ENCODE measurements at regions not wholly inside any gene's neighbourhood (a gene's known extent, or its start where the extent isn't known, plus 50 kb on each side); places are given as distances from the start of the nearest gene placed in this dataset.

DNA sequence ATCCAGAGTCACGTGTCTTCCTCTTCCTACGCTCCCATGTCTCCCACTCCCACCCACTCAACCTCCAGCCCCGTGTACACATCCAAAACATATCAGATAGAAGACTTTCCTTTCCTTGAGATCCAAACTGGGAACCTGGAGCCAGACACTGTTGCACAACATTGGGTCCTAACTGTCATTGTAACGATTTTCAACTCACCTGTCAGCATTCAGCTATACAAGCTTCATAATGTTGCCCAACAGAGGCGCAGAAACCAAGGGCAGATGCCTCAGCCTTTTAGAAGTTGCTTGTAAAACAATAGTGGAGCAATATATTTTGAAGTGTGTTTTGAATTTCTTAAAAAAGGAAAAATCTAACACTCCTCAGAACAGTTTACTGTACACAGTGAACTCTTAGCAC lies 84.9 kb upstream of the GLIS3 start:
- DNase-seq (ENCODE audit: low read depth) = no peak

DNA sequence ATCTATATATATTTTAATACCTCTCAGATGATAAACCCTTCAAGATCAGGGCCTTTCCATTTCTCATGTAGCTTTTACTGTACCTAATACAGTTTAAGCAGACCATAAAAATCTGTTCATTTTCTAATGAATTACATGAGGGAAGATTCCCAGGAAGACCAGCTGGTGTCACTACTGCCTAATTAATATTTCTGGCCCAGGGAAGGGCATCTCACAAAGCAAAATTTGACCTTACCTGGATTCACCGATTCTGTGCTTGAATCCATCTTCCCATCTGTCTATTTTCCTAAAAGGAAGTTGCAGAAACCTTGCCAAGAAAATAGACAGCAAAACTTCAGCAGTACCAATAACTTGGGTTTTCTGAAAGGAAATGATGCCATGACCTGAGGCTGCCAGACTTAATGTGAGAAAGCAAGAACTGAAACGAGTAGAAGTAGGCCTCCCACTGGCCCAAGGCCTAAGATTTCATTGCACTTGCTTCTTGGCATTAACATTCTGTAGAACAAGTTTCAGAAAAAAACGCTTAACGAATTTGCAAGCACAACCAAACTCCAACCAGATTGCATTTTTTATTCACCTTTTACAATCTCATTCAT lies 83.0 kb upstream of the GLIS3 start:
- DNase-seq (ENCODE audit: low read depth) = peak; percentile 14

DNA sequence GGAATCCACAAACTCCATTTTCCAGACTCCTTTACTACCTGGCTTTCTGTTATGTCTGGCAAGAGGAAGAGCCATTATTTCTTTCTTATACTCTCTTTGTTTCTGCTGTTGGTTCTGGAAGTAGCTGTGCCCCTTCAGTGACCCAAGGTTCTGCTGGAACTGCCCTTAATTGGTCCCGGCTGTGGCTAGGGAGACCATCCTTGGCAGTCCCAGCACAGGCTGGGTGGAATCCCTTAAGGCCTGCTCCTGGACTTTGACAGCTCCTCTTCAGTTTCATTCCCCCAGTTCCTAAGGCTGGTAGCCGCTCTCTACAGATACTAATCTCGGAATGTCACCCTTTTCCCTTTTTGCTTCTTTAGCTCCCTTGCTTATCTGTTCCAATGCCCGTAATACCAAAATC lies 81.9 kb upstream of the GLIS3 start:
- no peak for DNase-seq (ENCODE audit: low read depth)

DNA sequence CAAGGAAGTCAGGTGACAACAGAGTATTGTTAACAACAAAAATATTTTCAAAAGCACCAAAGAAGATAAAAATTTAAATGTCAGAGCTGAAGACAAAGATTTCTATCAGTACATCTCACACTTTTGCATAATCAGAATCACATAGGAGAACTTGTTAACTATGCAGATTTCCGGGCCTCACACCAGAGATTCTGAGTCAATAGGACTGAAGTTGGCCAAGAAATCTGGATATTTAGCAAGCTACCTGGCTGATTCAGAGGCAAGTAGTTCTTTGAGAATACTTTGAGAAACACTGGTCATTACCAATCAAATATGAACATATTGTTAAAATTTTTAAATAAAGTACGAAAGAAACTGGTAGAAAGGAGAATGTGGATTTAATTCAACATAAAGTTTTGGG lies 80.5 kb upstream of the GLIS3 start:
- no peak for DNase-seq (ENCODE audit: low read depth)

DNA sequence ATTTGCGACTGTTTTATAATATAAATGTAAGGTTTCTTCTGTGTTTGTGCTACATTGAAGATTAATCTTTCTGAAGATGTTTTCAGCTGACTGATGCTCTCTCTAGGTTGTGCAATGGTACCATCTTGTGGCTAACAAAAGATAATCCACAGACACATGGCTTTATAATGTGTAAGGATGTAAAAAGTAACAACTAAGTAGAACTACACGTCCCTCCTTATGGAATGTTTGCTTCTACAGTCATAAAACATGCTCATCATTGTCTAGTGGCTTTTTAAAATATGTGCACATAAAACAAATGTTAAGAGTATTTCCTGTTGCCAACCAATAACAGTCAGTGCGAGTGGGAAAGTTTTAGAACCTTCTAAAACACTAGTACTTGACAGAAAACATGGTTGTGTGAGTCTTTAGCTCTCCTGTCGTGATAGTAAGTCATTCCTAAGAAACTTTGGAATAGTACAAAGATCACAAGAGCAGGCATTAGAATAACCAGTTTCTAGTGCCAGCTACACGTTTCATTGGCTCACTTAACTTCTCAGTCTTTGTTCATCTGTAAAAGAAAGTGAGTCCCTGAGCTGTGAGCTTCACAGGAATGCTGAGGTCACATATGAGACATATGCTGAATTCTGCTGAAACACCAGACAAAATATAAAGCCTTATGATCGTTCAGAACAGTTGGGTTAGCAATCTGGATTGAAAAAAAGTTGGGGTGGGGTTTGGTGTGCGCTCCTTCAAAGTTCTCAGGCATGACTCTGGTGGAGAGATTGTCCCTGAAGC lies 75.7 kb upstream of the GLIS3 start:
- DNase-seq (ENCODE audit: low read depth) = peak; percentile 45

DNA sequence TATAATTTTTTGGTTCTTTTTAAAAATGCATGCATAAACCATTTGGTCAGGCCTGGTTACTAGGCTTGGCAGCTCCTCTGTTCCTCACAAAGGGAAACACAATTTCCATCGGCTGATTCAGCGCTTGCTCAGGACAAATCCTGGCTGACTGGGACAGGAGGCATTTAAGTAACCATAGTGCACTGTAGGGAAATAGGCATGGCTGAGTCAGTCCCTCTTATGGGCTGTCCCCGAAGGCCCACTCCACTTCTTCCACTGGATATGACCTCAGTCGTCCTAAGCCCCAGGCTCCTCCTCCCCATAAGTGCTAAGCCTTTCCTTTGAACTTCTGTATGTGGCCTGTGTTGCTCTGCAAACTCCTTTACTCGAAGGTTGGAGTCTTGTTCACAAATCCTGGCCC lies 71.2 kb upstream of the GLIS3 start:
- peak; percentile 90 for DNase-seq (ENCODE audit: low read depth)

DNA sequence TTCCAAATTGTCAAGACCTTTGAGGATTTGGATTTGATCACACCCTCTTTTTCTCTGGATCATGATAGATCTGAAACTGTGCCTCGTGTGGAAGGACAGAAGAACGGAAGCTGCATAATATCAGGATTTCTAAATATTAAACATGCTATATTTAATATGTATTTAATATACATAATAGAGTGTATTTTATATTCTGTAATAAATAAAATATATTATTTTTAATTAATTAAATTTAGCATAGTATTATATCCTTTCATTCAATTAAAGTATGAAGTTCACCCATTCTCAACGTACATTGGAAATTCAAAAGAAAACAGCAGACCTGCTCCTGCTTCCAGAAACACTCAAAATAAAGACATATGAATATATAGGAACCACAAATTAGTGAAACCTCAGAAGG lies 70.6 kb upstream of the GLIS3 start:
- no peak for DNase-seq (ENCODE audit: low read depth)

DNA sequence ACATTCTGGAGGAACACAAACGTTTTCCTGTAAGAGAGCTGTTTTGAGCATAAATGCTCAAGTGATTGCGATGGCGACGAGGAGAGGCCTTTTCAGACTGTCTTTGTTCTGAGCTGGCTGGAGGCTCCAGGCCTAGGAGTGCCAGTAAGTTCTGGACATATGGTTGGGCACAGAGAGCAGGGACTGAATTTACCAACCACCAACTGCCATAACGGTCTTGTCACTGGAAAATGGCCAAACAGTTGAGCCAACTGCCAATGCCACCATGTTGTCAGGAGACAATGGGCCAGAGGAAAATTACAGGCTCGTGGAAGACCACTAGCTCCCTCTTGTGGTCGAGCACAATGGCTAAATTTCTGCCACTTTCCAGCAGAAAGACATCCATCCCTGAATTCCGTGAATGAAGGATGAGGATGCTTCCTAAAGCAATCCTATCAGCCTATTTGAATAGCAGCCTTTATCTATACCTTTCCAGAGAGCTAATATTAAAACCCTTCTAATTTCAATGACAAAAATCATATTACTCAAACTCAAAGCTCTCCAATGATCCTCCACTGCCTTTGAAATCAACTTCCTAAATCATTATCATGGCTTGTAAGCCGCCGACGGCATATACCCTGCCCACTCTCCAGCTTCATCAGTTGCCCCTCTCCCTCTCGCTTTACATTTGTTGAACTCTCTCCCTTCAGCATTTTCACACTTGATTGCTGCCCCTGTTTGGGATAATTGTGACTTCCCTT lies 66.9 kb upstream of the GLIS3 start:
- DNase-seq (ENCODE audit: low read depth) = peak; percentile 84

DNA sequence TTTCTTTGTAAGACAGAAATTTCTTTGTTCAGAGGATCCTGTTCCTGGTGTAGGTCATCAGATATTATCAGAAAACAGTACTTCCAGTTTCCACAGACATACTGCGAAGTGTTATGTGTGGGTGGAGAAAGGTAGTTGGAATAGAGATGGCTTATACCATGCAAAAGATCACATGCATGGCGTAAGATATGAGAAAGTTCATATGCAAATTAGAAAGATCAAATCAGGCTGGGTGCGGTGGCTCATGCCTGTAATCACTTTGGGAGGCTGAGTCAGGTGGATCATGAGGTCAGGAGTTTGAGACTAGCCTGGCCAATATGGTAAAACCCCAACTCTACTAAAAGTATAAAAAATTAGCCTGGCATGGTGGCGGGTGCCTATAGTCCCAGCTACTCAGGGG lies 65.2 kb upstream of the GLIS3 start:
- DNase-seq (ENCODE audit: low read depth) = no peak

DNA sequence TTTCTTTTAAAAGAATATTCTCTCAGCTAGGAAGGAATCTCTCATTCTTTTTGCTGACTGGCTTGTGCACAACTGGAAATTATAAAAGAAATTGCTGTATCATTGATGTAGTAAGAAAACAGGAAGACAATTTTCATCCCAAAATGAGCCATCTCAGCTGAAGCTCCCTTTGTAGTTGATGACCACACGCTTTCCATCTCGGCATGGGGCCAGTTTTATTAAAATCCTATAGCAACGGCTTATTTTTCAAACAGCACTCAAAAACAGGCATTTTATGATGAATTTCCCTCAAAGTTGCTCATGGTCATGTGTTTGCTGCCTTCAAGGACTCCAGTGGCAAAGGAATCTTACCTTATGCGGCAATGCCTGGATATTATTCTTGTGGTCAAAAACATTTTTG lies 62.4 kb upstream of the GLIS3 start:
- DNase-seq (ENCODE audit: low read depth) = no peak

DNA sequence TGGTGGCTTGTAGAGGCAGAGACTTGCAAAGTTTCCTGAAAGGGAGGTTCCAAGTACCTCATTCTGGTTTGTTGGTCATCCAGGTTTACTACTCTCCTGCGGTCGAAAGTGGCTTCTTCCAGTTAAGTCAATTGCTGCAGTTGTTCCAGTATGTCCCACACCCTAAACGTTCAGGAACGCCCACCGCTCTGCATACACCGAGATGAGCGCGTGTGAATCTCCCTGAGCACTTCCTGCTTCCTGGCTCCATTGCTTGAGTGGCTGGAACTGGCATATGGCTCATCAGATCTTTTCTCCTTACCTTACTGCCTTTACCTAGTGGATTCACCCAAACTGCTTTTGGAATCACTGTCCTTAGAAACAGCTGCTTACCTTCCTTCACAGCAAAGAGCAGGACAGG lies 59.1 kb upstream of the GLIS3 start:
- no peak for DNase-seq (ENCODE audit: low read depth)

DNA sequence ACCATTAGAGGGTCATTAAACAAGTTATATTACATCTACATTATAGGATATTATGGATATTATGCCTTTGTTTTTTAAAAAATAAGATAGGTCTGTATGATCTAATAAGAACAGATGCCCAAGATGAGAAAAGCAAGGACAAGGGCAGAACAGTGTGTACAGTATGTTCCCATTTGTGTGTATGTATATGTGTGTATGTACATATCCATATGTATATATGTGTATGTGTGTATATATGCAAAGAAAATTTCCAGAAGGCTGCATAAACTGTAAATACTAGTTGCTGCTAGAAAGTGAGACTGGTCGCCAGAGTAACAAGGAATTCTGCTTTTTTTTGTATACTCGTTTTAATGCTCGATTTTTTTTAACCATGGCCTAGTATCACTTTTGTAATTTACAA lies 58.1 kb upstream of the GLIS3 start:
- DNase-seq (ENCODE audit: low read depth) = no peak

DNA sequence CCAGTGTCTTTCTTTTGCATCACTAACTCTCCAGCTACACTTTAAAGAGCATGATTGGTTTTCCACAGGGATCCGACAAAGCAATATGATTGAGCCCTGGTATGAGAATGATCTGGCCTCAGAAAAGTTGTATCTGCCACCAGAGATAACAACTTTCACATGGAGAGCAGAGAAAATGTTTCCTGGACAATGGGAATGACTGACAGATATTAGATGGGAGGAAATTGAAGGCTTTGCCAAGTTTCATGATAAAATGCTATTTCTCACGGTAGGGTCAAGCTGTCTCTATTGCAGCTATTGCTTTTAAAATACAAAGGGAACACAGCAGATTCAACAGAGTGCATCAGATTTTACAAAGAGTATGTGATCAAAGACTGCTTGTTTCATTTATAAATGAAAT lies 56.4 kb upstream of the GLIS3 start:
- DNase-seq (ENCODE audit: low read depth) = no peak

DNA sequence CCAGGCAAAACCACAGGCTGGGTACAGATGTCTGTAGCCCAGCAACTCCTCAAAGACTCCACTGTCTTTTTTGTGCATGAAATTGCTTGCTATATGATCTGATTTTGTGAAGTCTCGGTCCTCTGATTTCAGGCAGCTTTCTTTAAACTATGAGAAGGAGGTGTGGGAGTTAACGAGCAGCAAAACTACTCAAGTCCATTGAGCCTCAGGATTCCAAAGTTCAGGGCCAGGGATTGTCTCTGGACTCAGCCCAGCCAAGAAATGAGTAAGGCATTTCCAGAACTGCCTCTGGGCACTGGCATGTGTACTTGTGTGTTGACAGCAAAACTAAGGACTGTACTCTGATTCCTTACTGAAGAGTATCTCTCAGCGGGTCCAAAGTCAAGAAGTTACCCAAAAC lies 53.4 kb upstream of the GLIS3 start:
- DNase-seq (ENCODE audit: low read depth) = peak; percentile 58

DNA sequence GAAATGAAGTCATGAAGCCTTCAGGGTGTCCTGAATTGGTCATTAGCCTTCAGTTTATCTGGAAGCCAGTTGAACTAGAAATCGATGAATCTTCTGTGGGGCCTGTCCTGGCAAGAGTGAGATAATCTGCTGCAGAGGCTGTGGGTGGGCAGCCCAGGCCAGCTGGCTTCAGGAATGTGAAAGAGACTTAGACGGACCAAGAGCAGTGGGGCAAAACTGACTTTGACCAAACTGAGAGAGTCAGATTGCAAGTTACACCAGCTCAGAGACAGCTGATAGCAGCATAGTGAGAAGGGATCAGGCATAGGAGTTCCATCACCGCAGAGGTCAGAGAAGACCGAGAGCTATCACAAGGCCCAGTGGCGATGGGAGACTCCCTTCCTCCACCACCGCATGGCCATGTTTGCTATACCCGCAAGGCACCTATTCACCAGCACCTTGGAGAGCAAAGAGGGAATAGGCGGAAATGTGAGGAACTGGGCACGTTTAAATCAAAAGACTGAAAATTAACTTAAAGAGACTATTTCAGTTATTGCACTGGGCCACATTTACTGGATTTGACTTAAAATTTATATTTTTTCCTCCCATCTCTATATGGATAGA lies 50.0 kb upstream of the GLIS3 start:
- no peak for DNase-seq (ENCODE audit: low read depth)
